ENCODE measurements at regions not wholly inside any gene's neighbourhood (a gene's known extent, or its start where the extent isn't known, plus 50 kb on each side); places are given as distances from the start of the nearest gene placed in this dataset.
A peak's percentile ranks its signal among the peaks of the same experiment; 100 is the strongest.
"Not testable (repeated sequence)": the region's sequence is repeated elsewhere in the genome, so short reads cannot be mapped to it uniquely, and the experiment has no call there.

DNA sequence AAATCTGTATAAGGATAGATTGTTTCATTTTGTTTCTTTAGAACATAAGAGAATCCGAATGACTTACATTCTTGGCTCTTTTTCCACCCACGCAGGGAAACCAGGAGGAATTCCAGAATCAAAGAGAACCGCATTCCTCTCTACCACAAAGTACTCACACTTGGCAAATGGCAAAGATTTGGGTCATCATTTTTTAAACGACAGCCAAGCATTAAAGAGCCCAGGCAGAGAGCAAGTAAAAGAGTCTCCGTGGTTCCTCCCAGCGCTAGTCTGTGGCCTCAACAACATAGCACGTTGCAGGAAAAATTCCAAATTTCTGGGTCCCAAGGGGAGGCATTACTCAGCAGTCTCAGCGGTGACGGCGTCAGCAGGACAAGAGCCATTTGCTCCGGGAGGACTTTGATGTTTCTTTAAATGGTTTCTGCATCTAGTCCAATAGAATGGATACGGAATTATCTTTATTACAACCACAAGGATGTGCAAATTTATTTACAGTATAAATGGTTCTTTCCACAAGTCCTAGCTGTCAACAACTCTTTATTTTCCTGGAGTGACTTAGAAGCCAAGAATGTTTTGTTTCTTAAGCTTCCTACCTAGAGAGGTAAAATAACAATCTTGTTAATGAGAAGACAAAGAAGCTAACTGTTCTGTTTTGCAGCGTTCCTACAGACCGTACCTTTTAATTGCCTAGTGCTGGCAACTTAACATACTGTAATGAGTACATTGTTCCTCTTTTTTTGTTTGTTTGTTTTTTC lies 232.5 kb downstream of the SKIDA1 start:
- DNase-seq (ENCODE audit: low read depth) = peak; percentile 98

DNA sequence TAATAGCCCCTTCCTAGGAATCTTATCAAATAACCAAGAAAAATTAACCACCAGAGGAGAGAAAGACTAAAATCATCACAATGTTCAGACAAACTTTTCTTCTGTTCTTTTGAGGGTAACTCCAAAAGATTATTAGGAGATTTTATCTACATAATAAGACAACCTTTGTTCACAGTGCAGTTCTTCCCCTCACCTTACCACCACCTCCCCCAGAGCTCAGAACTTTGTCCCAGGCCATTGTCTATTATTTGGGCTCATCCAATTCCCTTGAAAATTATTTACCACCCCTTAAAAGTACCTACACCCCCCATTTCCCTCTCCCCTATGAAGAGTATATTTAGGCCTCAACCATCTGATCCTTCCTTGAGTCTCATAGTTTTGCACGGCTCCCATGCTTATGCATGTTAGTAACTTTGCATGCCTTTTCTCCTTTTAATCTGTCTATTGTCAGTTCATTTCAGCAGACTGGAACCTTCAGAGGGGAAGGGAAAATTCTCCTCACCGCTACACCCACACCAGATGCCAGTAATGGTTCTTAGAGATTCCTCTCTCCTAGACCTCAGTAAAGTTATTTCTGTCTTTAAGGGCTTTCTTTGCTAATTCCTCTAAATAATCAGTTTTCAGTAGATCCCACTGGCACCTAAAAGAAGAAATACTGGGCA lies 234.9 kb downstream of the SKIDA1 start:
- DNase-seq (ENCODE audit: low read depth) = no peak

DNA sequence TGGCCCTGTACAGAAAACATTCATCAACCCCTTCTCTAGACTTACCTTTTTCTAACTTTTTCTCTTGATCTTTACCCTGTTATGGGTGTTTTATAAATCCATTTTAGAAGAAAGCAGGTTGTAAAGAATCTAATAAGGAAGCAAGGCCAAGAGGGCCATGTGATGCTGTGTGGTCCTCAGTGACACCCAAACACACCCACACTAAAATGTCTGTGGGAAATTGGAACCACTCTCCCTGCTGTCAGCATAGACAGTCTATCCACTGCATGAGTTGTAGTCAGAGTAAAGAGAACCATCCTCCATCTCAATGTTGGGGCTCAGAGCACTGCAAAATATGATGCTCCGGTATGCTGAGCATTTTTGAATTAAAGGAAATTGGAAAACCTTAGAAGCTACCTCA lies 235.5 kb downstream of the SKIDA1 start:
- DNase-seq (ENCODE audit: low read depth) = no peak

DNA sequence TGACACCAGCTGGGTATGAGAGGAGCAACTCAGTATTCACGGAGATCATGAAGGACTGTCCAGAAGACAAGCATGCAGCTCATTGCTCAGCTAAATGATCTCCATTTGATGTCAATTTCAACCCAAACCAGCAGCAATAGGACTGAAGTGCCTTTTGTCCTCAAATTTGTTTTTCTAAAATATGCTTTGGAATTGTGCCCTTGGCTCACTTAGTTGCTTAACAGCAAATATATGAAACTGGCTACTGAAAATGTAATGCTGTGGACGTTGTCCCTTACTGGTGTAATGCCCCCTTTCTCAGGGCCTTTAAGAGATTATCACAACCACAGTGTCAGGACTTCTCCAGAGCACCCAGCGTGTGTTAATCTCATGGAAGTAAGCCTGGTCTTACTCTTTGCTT lies 236.2 kb downstream of the SKIDA1 start:
- DNase-seq (ENCODE audit: low read depth) = no peak

DNA sequence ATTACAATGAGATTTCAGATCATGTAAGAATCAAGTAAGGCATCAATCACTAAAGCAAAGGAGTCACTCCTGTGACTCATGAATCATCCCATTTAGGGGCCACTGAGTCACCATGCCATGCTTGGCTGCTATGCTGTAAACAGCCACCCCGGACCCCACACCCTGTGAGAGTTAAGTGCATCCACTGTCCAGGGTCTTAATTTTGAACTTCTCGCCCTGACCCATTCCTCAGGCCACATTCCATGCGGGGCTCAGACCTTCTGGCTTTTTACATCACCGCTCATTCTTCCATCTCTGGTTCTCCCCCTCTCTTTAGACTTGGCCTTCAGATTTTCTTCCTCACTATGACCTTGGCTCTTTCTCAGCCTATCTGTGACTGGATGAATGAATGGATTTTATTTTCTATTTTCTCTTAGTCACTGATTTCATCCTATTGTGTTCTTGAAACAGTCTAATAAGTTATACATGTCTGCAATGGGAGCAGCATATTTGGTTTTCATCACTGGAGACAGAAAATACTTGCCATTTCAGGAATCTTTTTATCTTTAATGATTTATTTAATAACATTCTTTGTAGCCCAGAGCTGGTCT lies 239.6 kb downstream of the SKIDA1 start:
- peak; percentile 58 for DNase-seq (ENCODE audit: low read depth)

DNA sequence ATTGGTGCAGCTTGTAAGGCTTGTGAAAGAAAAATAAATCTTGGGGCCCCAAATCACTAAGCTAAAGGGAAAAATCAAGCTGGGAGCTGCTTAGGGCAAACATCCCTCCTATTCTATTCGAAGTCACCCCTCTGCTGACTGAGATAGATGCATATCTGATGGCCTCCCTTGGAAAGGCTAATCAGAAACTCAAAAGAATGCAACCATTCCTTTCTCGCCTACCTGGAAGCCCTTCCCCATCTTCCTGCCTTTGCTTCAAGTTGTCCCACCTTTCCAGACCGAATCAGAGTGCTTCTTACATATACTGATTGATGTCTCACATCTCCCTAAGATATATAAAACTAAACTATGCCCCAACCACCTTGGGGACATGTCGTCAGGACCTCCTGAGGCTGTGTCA lies 240.3 kb downstream of the SKIDA1 start:
- no peak for DNase-seq (ENCODE audit: low read depth)

DNA sequence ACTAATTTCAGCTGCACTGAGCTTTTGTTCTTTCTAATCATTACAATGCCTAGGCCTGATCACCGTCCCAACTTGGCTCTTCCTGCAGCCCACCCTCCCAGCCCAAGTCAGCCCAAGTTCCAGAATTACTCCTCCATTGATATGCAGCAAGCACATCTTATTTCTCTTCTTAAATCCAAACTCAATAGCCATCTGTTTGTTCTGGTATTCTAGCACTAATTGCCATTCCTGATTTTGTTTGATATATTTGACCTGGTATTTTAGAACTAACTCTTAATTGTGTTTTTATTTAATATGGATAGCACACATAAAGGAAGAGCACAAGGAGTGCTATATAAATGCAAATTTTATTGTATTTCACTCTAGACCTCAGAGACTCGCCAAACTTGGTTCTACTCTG lies 241.2 kb downstream of the SKIDA1 start:
- no peak for DNase-seq (ENCODE audit: low read depth)

DNA sequence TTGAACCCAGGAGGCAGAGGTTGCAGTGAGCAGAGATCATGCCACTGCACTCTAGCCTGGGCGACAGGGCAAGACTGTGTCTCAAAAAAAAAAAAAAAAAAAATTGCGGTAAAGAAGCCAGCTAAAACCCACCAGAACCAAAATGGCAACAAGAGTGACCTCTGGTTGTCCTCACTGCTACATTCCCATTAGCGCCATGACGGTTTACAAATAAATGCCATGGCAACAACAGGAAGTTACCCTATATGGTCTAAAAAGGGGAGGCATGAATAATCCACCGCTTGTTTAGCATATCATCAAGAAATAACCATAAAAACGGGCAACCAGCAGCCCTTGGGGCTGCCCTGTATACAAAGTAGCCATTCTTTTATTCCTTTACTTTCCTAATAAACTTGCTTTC lies 242.4 kb downstream of the SKIDA1 start:
- not testable (repeated sequence) for DNase-seq (ENCODE audit: low read depth)

DNA sequence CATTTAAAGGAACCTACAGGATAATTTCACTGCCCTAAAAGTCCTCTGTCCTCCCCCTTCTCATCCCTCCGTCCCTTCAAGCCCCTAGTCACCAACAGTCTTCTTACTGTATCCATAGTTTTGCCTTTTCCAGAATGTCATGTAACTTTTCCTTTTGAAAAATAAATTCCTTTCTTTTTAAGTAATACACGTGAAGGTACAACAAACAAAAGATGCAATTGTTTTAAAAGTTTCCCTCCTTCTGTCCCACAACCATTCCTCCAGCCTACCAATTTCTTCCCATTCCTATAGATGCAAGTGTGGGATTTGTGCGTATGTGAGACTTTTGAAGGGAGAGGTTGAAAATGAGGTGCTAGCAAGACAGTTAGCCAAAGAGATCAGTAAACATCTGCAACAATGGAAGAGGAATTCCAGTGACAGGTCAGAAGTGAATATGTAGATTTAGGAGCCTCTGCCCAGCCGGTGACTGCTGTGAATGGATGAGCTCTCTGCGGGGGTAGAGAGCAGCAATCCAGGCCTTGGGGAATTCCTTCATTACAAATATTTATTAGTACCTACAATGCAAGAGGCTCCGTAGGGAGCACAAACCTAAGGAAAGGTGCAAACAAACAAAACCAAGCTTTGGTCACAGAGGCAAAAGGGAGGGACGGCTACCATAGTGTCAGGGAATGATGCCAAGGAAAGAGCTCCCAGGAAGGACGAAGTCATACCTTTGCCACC lies 243.6 kb downstream of the SKIDA1 start:
- DNase-seq (ENCODE audit: low read depth) = no peak

DNA sequence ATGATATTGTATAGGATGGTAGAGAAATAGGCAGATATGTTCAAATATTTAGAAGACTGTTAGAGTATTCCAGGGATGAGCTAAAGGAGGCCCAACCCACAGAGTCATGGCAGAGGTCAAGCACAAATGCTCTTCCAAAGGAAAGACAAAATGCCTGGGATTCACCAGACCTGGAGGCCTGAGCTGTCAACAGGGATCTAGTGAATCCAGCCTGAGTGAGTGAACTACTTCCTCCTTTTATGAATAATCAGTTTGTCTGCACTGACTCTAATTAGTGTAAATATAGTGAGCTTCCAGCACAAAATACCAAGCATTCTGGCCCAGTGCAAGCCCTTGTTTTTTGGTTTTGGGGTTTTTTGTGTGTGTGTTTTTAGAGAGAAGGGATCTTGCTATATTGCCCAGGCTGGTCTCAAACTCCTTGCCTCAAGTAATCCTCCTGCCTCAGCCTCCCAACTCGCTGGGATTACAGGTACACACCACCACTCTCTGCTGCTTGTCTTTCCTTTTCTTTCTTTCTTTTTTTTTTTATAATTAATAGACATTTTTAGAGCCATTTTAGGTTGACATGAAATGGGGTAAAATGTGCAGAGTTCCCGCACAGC lies 244.4 kb downstream of the SKIDA1 start:
- no peak for DNase-seq (ENCODE audit: low read depth)

DNA sequence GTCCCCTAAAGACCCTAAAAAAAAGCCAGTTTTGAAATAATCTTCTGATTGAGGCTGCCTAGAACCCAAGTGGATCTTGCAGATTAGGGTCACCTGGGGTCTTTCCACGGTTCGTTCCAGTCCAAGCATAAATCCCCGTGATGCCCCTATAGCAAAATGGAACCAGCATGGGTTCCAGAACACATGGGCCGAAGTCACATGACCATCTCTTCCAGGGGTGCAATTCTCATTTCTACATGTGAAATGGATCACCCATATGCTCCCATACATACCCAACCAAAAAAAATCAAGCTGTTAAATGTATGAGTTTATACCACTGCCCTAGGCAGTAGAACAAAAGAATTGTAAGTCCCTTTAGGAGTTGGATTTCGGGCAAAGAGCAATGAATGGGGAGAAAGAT lies 245.4 kb downstream of the SKIDA1 start:
- no peak for DNase-seq (ENCODE audit: low read depth)

DNA sequence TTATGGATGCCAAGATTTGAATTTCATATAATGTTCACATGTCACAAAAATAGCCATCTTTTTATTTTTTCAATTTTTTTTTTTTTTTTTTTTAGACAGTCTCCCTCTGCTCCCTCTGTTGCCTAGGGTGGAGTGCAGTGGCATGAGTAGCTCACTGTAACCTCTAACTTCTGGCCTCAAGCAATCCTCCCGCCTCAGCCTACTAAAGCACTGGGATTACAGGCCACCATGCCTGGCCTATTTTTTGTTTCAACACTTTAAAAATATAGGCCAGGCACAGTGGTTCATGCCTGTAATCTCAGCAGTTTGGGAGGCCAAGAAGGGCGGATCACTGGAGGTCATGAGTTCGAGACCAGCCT lies 246.3 kb downstream of the SKIDA1 start:
- no peak for DNase-seq (ENCODE audit: low read depth)

DNA sequence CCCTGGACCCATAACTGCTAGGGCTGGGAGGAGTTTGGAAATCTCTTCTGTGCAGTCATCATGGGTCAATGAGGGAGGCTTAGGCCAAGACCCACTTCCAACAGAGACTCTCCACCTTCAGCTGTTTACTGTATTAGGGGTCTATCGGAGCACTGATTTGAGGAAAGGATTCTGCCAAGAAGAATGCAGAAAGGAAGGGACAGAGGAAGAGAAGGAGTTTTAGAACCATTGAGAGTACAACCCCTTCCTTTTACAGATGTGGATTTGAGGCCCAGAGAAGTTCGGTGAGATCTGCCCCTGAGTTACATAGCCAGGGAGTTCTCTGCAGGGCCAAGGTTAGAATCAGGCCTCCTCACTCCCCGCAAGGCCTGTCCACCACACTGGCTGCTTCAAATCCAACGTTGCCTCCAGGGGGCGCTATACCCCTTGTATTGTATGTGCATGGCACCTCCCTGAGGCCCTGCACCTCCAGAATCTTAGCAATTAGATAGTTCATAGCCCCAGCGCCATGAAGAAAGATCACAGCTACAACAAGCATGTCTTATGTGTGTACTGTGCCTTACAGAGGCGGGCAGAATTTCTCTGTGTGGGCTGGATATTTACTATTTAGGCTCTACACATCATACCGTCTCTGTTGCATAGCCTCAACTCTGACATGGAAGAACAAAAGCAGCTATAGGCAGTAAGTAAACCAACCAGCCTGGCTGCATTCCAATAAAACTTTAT lies 246.8 kb downstream of the SKIDA1 start:
- peak; percentile 92 for DNase-seq (ENCODE audit: low read depth)

DNA sequence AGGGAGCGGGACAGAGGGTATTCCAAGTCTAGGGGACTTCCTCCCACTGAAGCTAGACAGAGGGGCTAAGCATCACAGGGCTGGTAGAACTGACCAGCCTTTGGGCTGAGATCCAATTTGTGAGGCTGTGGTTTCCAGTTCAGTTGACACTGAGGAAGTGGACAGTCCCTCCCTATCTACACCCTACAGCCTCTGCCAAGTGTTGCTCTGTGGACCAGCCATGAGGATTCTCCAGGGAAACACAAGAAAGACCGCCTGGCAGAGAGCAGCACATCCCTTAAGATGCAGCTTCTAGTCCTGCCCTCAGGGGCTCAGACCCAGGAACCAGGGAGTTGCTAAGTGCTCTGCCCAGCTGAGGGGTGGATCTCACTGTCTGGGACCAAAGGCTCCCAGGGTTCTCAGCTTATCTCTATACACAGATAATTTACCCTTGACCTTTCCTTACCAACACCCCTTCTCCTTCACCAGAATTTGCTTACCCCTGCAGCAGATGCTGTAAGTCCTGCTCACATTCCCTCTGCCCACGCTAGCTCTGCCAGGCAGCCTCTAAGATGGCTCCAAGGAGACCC lies 252.0 kb downstream of the SKIDA1 start:
- no peak for DNase-seq (ENCODE audit: low read depth)

DNA sequence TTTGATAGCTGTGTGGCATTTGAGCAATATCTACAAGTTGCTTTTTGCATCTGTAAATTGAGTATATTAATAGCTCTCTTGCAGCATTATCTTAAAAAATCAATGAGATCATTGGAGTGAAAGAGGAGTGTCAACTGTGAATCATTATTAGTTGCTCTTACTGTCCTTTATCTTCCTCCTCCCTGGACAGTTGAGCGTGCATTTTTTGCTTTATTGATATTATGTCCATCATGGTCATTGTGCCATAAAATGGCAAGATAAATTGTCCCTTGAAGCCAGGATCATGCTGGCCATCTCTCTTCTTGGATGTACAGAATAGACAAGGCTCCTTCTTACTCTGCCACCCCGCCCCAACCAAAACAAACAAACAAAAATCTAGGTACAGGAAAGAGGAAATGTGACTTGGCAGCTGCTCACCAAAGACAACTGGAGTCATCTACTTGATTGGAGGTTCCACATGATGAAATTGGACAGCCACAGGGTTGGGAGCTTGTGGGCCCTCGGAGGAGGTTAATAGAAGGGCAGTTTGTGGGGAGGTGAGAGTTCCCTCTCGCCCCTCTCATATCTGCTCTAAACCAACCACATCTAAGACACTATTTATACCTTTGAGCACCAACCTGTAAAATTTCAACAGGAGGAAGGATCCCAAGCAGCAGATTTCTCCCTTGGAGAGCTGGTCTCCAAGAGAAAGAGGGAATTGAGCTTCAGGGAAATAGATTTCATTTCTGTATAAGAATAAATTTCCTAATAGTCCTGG lies 252.7 kb downstream of the SKIDA1 start:
- no peak for DNase-seq (ENCODE audit: low read depth)

DNA sequence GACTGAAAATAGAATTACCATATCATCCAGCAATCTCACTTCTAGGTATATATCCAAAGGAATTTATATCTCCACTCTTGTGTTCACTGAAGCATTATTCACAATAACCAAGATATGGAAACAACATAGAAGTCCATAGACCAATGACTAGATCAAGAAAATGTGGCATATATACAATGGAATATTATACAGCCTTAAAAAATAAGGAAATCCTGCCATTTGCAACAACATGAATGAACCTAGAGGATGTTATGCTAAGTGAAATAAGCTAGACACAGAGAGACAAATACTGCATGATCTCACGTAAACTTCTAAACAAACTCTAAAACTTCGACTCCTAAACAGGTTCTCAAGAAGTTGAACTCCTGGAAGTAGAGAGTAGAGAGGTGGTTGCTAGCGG lies 254.5 kb downstream of the SKIDA1 start:
- DNase-seq (ENCODE audit: low read depth) = no peak

DNA sequence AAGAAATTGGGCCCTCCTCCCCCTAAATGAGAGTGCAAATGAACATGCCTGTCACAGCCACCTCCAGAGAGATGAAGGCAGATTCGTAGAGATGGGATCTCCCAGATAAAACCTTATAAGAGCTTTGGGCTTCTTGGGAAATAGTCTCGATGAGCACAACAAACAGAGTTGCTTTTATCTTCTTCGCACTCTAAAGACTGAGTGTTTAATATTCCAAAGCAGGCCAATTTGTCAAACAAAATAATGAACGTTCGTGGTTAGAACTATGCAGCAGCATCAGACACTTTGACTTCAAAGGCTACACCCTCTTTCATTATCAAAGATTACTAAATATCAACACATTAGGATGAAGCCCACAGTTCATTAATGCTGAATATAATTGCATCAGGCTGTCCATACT lies 256.2 kb downstream of the SKIDA1 start:
- DNase-seq (ENCODE audit: low read depth) = no peak

DNA sequence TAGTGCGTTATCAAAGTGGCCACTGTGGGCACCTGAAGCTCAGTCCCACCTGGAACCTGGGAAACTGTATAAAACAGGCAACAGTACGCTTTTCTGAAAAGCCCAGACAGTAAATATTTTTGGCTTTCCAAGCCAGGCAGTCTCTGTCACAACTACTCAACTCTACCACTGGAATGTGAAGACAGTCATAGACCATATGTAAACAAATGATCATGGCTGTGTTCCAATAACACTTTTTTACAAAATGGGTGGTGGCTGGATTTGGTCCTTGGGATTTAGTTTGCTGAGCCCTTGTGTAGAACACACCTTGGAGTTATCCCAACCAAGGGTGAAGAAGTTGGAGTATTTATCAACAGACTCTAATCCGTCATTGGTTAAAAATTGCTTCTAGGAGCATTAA lies 259.9 kb downstream of the SKIDA1 start:
- peak; percentile 69 for DNase-seq (ENCODE audit: low read depth)

DNA sequence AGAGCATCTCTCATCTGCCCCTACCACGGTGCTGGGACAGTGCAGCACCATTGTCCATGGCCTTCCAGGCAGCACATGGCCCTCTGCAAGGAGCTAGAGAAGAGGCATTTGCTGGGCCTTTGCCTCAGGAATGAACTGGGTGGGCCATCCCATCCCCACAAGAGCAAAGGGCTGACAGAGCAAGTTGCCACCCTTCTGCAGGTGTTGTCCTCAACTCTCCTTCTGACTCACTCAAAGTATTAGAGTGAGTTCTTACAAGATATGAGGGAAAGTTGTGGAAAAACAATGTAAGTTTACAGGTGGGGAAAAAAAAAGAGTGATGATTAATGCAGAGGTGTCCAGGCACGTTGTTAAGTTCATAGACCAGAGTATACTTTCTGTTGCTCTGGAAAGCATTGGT lies 261.2 kb downstream of the SKIDA1 start:
- no peak for DNase-seq (ENCODE audit: low read depth)

DNA sequence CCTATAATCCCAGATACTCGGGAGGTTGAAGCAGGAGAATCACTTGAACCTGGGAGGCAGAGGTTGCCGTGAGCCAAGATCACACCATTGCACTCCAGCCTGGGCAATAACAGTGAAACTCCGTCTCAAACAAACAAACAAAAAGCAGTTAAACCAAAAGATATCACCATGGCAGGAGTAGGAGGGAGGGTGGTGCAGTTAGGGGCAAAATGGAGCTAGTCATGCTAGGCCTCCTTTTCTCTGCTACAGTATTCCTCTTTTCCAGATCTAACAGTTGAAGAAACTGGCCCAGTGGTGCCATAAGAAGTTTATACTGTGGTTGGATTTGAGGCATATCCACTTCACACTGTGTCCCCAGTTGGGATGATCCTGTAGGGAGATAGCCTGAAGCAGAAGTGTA lies 261.6 kb downstream of the SKIDA1 start:
- no peak for DNase-seq (ENCODE audit: low read depth)
